ENCODE measurements at regions not wholly inside any gene's neighbourhood (a gene's known extent, or its start where the extent isn't known, plus 50 kb on each side); places are given as distances from the start of the nearest gene placed in this dataset.

DNA sequence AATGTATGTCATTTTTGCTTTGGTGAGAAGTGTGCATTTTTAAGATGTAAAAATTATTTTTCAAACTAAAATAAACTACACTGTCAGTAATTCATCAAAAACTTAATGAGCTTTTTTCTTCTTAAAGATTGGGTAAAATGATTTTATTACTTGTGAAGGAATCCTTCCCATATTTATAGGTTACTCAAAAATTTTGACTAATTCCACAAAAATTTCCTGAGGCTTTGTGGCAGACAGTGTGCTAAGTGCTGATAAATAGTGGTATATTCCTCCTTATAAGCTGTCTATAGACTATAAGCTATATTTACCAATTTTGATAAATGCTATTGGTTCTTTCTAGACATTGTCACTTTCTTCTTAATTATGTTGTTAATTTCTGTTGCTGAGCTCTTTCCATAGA is 284.5 kb upstream of the SEMA6D start:
- TF ChIP-seq, protein P1, sequence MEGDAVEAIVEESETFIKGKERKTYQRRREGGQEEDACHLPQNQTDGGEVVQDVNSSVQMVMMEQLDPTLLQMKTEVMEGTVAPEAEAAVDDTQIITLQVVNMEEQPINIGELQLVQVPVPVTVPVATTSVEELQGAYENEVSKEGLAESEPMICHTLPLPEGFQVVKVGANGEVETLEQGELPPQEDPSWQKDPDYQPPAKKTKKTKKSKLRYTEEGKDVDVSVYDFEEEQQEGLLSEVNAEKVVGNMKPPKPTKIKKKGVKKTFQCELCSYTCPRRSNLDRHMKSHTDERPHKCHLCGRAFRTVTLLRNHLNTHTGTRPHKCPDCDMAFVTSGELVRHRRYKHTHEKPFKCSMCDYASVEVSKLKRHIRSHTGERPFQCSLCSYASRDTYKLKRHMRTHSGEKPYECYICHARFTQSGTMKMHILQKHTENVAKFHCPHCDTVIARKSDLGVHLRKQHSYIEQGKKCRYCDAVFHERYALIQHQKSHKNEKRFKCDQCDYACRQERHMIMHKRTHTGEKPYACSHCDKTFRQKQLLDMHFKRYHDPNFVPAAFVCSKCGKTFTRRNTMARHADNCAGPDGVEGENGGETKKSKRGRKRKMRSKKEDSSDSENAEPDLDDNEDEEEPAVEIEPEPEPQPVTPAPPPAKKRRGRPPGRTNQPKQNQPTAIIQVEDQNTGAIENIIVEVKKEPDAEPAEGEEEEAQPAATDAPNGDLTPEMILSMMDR (conservative IDR thresholded peaks at IDR 0.05 in 1 of 2, IDR thresholded peaks at IDR 0.05 in 1 of 2; ENCODE audit: extremely low read depth in 1 of 2, insufficient read depth in 1 of 2, low read depth in 1 of 2, low read length in 2 of 2), result no peak
- TF ChIP-seq EZH2 (IDR thresholded peaks at IDR 0.05; ENCODE audit: borderline replicate concordance, low read length), result no peak
